Stimulated activated CD4-positive, alpha-beta T cell treated with anti-CD3 and anti-CD28 coated beads, Interleukin-1b, Interleukin-23, amount 100 ng/mL, for 1 hour (primary cell): ENCODE measurements at regions not wholly inside any gene's neighbourhood (a gene's known extent, or its start where the extent isn't known, plus 50 kb on each side); places are given as distances from the start of the nearest gene placed in this dataset.

ENCODE experiments used
- DNase-seq, 2 donors: peaks; one replicate each; pipeline ENCODE4 v3.0.0-alpha.2; 2020; ENCODE audit warnings: low read depth in 2 of 2

GRCh38 chr2:226130192-226130591 lies 669.4 kb downstream of the IRS1 start:
- no peak for DNase-seq

GRCh38 chr2:226127682-226128081 lies 671.9 kb downstream of the IRS1 start:
- no peak for DNase-seq

GRCh38 chr2:226126104-226126503 lies 673.5 kb downstream of the IRS1 start:
- DNase-seq, result no peak

DNA sequence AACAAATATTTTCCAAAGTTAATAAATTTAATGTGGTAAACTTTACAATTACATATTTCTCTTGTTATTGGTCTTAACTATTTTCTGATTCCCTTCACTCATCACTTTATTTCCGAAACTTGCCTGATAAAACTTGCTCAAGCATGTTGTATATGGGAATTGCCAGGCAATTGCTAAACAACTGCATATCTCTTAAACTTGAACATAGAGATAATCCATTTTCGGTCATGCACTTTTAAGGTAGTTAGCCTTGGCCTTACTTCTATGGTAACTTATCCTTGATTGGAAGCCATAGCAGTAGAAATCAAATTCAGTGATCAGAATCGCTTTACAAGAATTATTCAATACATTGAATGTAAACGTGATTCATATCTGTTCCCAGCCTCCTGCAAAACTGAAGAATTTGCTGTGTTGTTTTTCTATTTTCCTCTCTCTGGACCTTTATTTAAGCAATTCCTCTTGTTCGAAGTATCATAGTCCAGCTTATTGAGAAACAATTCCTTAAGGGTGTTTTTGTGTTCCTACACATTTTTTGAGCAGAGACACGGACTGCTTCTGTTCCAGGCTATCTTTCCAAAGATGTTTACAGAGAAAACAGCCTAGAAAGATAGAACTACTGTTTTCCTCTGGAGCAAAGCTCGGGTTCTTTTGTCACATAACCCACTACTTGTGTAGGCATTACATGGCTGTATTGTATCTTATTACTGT lies 674.3 kb downstream of the IRS1 start:
- DNase-seq, result no peak

DNA sequence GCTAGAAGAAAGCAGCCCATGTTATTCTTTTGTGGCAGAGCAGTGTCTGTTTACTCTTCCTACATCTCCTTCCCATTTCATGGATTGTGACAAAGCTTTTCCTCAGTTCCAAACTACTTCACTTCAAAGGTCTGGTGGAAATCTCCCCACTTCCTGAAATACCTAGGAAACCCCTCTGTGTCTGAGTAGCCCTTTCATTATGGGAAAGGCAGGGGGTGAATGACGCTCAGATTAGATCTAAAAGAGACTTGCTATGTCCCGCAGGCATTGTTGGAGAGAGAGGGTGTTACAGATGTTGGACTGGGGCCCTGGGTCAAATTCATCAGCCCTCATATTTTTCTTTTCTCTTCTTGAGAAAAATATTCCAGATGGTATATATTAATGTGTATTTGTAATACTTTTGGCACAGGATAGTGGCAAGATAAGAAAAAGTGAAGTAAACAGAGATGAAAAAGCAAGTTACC lies 675.0 kb downstream of the IRS1 start:
- DNase-seq, result no peak

- no peak for DNase-seq
These were observed 676.3 kb downstream of the IRS1 start for GRCh38 chr2:226123300-226123699.

DNA sequence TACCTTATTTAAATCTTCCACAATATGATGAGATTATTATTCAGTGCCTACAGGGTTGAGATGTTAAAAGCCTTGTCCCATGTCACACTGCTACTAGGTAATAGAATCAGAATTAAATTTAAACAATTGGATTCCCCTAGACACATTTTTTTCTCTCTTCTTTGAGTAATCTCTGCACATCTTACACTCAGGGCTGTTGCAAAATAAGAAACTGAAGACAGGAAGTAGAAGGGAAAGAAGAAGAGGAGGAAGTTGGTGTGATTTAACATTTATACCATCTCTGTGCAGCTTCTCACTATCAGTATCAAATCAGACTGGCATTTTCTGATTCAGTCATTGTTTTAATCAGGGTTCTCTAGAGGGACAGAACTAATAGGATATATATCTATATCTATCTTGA lies 677.6 kb downstream of the IRS1 start:
- no peak for DNase-seq

DNA sequence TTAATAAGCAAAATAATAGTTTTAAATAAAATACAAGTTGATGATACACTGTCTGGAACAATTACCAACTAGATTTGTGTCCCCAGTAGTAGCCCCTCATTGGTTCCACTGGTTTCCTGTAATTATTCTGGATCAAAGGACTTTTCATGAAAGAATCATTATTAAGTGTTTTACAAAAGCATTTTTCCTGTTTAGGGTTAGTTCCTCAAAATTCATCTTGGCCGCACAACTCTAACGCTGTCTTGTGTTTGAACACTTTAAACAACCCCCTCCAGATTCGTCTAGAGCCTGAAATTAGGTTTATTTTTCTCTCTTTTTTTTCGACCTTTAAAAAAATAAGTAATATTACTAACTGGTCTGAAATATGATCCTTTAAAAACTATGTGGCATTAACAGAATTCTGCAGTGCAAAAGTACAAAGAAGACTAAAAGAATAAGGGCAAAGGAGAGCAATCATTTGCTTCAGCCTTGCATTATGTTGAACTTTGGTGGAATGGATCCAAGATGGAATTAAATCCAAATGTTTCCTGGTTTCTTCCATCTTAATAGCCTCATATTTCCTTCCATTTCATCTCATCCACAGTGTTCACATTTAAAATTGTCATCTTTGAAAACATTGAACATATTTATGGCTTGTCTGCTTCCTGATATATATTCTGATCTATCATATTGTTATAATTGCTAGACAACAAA lies 678.4 kb downstream of the IRS1 start:
- no peak for DNase-seq

GRCh38 chr2:226118471-226119429 lies 680.9 kb downstream of the IRS1 start:
- no peak for DNase-seq

DNA sequence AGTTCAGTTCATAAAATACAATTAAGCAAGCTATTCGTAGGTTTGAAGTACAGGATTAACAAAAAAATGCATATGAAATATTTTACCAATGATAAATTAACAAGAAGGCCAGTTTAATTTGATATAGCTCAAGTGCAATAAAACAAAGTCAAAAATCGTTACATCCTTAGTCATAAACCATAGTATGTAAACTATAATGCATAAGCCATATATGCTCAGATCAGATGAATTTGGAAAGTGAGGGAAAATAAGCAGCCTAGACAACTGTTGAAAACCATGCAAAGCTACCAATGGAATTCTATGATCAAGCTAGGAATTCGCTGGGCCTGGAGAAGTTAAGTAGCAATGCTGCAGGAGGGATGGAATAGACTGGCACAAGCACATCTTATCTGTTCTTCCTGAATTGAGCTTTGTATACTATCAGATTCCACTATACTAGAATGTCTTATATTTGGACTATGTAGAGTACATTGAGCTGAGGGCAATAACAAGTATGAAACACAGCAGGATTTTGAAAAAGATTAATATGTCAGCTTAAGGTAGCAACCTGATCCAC lies 682.0 kb downstream of the IRS1 start:
- no peak for DNase-seq

DNA sequence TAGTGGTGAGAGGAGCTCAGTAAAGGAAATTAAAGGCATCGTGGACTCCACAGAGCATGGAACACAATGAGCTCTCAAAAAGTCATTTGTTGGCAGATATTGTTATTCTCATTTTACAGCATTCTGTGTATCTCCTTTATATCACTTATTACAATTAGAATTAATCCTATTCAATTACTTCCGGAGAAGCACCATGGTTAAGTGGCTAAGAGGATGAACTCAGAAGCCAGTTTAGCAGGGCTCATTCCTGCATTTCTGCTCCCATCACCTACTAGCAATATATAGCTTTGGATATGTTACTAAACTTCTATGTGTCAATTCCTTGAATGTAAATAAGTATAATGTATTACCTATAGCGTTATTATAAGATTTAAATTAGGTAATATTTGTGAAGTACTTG lies 683.3 kb downstream of the IRS1 start:
- no peak for DNase-seq

DNA sequence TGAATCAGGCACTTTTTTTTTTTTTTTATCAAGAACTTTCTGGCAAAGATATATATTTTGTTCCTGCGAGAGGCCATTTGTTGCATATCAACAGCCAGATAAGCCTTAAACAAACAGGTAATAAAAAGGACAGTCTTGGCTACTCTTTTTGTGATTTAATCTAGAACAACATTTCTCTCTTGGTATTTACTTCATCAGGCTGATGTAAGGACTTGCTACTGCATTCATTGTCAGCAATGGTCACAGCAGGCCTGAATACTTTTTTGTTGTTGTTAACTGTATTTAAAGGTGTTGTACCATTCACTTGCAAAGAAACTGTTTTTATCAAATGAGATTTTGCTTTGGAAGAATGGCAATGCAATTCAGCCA lies 683.8 kb downstream of the IRS1 start:
- DNase-seq, result no peak

DNA sequence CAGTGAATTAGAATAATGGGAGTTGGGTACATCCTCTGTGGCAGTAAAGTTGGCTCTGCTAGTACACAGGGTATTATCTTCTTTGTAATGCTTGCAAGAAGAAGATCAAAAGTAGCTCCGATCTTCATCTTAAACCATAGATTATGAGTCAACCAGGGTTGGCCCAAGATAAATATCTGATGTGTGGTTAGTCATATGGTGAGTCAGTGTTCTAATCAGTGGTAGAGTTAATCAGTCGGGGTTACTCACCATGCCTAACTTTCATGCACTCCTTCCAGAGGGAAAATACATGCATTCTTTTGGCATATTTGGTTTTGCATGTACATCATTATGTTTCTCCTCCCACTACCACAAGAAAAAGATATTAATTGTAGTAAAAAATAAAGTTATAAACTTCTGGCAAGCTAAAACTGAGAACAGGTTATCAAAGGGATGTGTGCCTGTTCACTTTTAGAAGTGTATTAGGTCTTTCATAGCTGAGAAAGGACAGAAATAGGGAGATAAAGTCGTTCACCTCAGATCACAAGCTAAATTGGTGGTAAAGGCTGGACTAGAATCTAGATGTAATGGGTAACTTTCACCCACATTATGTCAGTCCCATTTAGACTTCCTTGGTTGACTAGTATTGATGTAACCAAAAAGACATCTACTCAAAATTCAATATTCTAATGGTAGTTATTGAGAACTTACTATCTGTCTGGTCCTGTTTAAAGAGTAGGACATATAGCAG lies 684.4 kb downstream of the IRS1 start:
- no peak for DNase-seq

- DNase-seq, result no peak
These were observed 685.2 kb downstream of the IRS1 start for GRCh38 chr2:226114436-226114835.

DNA sequence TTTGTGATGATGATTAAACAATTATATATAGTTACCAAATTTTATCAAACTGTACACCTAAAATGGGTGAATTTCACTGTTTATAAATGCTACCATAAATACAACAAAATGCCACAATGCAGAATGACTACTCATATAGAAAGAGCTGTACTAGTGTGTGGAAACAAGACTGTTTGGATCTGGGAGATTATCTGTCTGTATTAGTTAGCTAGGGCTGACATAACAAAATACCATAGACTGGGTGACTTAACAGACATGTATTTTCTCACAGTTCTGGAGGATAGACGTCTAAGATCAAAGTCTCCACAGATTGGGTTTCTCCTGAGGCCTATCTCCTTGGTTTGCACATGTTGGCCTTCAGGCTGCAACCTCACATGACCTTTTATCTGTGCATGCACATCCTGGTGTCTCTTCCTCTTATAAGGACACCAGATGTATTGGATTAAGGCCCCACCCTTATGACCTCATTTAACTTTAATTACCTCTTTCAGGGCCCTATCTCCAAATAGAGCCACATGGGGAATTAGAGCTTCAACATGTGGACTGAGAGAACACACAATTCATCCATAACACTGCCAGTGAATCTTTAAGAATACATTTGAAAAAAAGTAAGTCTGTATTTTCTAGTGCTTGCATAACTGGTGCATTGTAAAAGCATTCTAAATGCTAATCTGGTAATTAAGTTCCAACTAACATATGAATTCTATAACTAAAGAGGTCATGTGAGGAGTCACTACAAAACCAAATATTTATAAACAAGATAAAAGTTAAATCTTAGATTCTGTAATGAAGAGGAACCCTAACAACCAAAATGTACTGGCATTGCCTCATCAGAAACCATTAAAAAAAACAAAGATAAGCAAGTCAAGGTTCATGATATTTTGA lies 699.6 kb downstream of the NYAP2 start:
- no peak for DNase-seq

DNA sequence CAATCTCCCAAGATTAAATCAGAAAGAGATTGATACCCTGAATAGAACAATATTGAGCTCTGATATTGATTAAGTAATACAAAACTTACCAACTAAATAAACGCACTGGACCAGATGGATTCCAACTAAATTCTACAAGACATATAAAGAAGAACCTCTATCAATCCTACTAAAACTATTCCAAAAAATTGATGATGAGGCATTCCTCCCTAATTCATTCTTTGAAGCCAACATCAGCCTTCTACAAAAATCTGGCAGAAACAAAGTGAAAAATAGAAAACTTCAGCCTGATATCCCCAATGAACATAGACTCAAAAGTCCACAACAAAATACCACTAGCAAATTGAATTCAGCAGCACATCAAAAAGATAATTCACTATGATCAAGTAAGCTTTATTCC lies 695.5 kb downstream of the NYAP2 start:
- no peak for DNase-seq

GRCh38 chr2:226093364-226093763 lies 693.9 kb downstream of the NYAP2 start:
- DNase-seq, result no peak

- no peak for DNase-seq
These were observed 688.8 kb downstream of the NYAP2 start for GRCh38 chr2:226088366-226088674.

GRCh38 chr2:226087505-226088365 lies 688.2 kb downstream of the NYAP2 start:
- no peak for DNase-seq

DNA sequence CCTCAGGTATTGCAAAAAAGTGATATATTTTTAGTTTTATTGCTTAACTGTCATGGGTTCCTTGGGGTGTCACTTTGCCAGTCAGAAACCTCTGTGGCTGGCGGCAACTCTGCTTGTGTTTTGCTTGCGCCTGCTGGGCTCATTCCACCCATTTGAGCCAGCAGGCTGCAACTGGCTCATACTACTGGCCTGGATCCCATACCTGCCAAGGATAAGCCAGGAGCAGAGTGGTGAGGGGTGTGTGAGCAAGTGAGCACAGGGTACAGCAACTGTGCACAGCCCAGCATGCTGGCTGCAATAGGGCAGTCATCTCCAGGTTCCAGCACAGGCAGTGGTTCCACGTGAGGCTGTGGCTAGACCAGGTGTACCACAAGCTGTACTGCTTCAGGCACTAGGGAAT lies 687.5 kb downstream of the NYAP2 start:
- DNase-seq, result no peak
